Spleen (tissue), 3 donors: ENCODE measurements at regions not wholly inside any gene's neighbourhood (a gene's known extent, or its start where the extent isn't known, plus 50 kb on each side); places are given as distances from the start of the nearest gene placed in this dataset.

ENCODE experiments used
- POLR2A ChIP-seq, 3 donors: fragments of 450-650 bp; IDR thresholded peaks; one replicate each; pipeline ENCODE4 v1.5.1; 2017; ENCODE audit warnings: antibody characterized with exemption in 3 of 3, mild to moderate bottlenecking in 1 of 3
- POLR2AphosphoS5 ChIP-seq, 3 donors: sonication (generic); formaldehyde crosslinking; IDR thresholded peaks; one replicate each; pipeline ENCODE4 v1.5.1; 2017; ENCODE audit warnings: antibody characterized with exemption in 3 of 3

GRCh38 chr15:46622851-46623250 lies 988.0 kb downstream of the SQOR start:
- no peak for TF ChIP-seq POLR2A (IDR thresholded peaks at IDR 0.05)
- TF ChIP-seq POLR2AphosphoS5 (IDR thresholded peaks at IDR 0.05): no peak
